SK-N-SH (cell line): ENCODE measurements at regions not wholly inside any gene's neighbourhood (a gene's known extent, or its start where the extent isn't known, plus 50 kb on each side); places are given as distances from the start of the nearest gene placed in this dataset.

Source experiments
- CTCF ChIA-PET: fragments of 300-600, 350-600 bp; formaldehyde crosslinking; extraction: SDS; loops from one replicate; lab custom pipeline; 2021; lab: Yijun Ruan, JAX
- POLR2A ChIA-PET: fragments of 350-600 bp; sonication (Branson Sonifier 250); formaldehyde crosslinking; extraction: SDS; loops from one replicate; lab custom pipeline; 2020; ENCODE audit warnings: antibody characterized with exemption, inconsistent platforms; lab: Yijun Ruan, JAX
- DNase-seq: peaks from one replicate; pipeline ENCODE4 v3.0.0; 2012
- H2AFZ ChIP-seq: fragments of 200-600 bp; sonication (generic); 2 replicates; pipeline ENCODE4 v1.8.1; 2016; ENCODE audit warnings: antibody characterized with exemption, mild to moderate bottlenecking, low read depth
- H3F3A ChIP-seq: fragments of 200-600 bp; sonication (generic); replicated peaks from 2 replicates; pipeline ENCODE3; 2016; ENCODE audit warnings: antibody characterized with exemption, mild to moderate bottlenecking; ENCODE audit not compliant: insufficient read depth
- H3K27ac ChIP-seq, 2 experiments: fragments of 200-500 bp in 1 of 2; fragments of 200-600 bp in 1 of 2; sonication (Bioruptor generic) in 1 of 2; sonication (generic), shearing (Covaris generic) in 1 of 2; 2 replicates each; pipeline versions ENCODE4 v1.5.1 to v1.6.1; 2014 to 2016; ENCODE audit warnings: low read depth in 2 of 2, inconsistent platforms in 1 of 2, low read length in 1 of 2, mild to moderate bottlenecking in 1 of 2, mixed read lengths in 1 of 2
- H3K27me3 ChIP-seq: fragments of 200-600 bp; sonication (generic), shearing (Covaris generic); 2 replicates; pipeline ENCODE4 v1.6.1; 2016; ENCODE audit warnings: mixed run types; ENCODE audit not compliant: insufficient read depth
- H3K36me3 ChIP-seq, 2 experiments: fragments of 200-500 bp in 1 of 2; fragments of 200-600 bp in 1 of 2; sonication (Bioruptor generic) in 1 of 2; sonication (generic) in 1 of 2; replicated peaks in 1 of 2; 2 replicates each; pipeline versions ENCODE3 to v1.5.1; 2014 to 2016; ENCODE audit warnings: low read length in 1 of 2, mild to moderate bottlenecking in 1 of 2; ENCODE audit not compliant: insufficient read depth in 2 of 2, control insufficient read depth in 1 of 2
- H3K4me1 ChIP-seq, 2 experiments: fragments of 200-500 bp in 1 of 2; fragments of 200-600 bp in 1 of 2; sonication (Bioruptor generic) in 1 of 2; sonication (generic), shearing (Covaris generic) in 1 of 2; 2 replicates each; pipeline versions ENCODE4 v1.5.1 to v1.6.1; 2014 to 2016; ENCODE audit warnings: low read depth in 1 of 2, low read length in 1 of 2, mixed run types in 1 of 2; ENCODE audit not compliant: insufficient read depth in 2 of 2, control insufficient read depth in 1 of 2
- H3K4me2 ChIP-seq: fragments of 200-600 bp; sonication (generic), shearing (Covaris generic); 2 replicates; pipeline ENCODE4 v1.6.1; 2017; ENCODE audit warnings: mixed run types
- H3K4me3 ChIP-seq, 2 experiments: fragments of 200-500 bp in 1 of 2; fragments of 200-600 bp in 1 of 2; sonication (Bioruptor generic) in 1 of 2; sonication (generic), shearing (Covaris generic) in 1 of 2; 2 replicates each; pipeline versions ENCODE4 v1.5.1 to v1.8.1; 2014 to 2016; ENCODE audit warnings: low read depth in 2 of 2, inconsistent platforms in 1 of 2, low read length in 1 of 2, mild to moderate bottlenecking in 1 of 2, mixed read lengths in 1 of 2, moderate library complexity in 1 of 2
- H3K79me2 ChIP-seq: fragments of 200-600 bp; sonication (generic); 2 replicates; pipeline ENCODE4 v1.8.1; 2017; ENCODE audit warnings: mild to moderate bottlenecking; ENCODE audit not compliant: insufficient read depth
- H3K9ac ChIP-seq: fragments of 200-600 bp; sonication (generic); 2 replicates; pipeline ENCODE4 v1.6.1; 2017; ENCODE audit warnings: mixed run types
- H3K9me2 ChIP-seq: fragments of 200-600 bp; sonication (generic); 2 replicates; pipeline ENCODE4 v1.6.1; 2017; ENCODE audit warnings: mixed run types
- H3K9me3 ChIP-seq: fragments of 200-600 bp; sonication (generic); 2 replicates; pipeline ENCODE4 v1.6.1; 2017; ENCODE audit warnings: mixed run types, mild to moderate bottlenecking, moderate library complexity
- H4K20me1 ChIP-seq: fragments of 200-600 bp; sonication (generic); 2 replicates; pipeline ENCODE4 v1.6.1; 2017; ENCODE audit warnings: mild to moderate bottlenecking, mixed run types; ENCODE audit not compliant: insufficient read depth
- CTCF ChIP-seq: fragments of 200-600 bp; sonication (generic); IDR thresholded peaks from 2 replicates; pipeline ENCODE4 v1.6.1; 2017; ENCODE audit warnings: antibody characterized with exemption, mild to moderate bottlenecking, moderate library complexity
- EP300 ChIP-seq, 2 experiments: IDR thresholded peaks; 2 replicates each; pipeline versions ENCODE4 v1.4.0 to v1.6.1; 2012; ENCODE audit warnings: borderline replicate concordance in 1 of 2, low read depth in 1 of 2, low read length in 1 of 2
- FOXM1 ChIP-seq: IDR thresholded peaks from 2 replicates; pipeline ENCODE4 v1.4.0; 2012; ENCODE audit warnings: low read depth, mild to moderate bottlenecking
- IRF3 ChIP-seq: fragments of 150-350 bp; IDR thresholded peaks from 2 replicates; pipeline ENCODE4 v1.6.1; 2016; ENCODE audit warnings: mild to moderate bottlenecking, low read depth, low read length
- JUND ChIP-seq: IDR thresholded peaks from 2 replicates; pipeline ENCODE4 v1.4.0; 2012
- MAX ChIP-seq: IDR thresholded peaks from 2 replicates; pipeline ENCODE4 v1.4.0; 2012; ENCODE audit warnings: low read depth
- MXI1 ChIP-seq: IDR thresholded peaks from 2 replicates; pipeline ENCODE4 v1.6.1; 2012; ENCODE audit warnings: mild to moderate bottlenecking, low read depth, low read length, improper control_type of control experiment
- NFIC ChIP-seq: IDR thresholded peaks from 2 replicates; pipeline ENCODE4 v1.4.0; 2012; ENCODE audit warnings: borderline replicate concordance
- NRF1 ChIP-seq: IDR thresholded peaks from 2 replicates; pipeline ENCODE4 v1.6.1; 2012; ENCODE audit warnings: low read depth, mild to moderate bottlenecking, low read length
- PBX3 ChIP-seq: IDR thresholded peaks from 2 replicates; pipeline ENCODE4; 2012
- POLR2AphosphoS5 ChIP-seq: IDR thresholded peaks from 2 replicates; pipeline ENCODE4 v1.6.1; 2012; ENCODE audit warnings: low read depth, low read length
- RAD21 ChIP-seq: IDR thresholded peaks from 2 replicates; pipeline ENCODE4 v1.6.1; 2012; ENCODE audit warnings: mild to moderate bottlenecking, low read length
- REST ChIP-seq: IDR thresholded peaks from 2 replicates; pipeline ENCODE4 v1.6.1; 2012; ENCODE audit warnings: mild to moderate bottlenecking, low read depth, low read length, moderate library complexity
- RXRA ChIP-seq: IDR thresholded peaks from 2 replicates; pipeline ENCODE4 v1.4.0; 2012; ENCODE audit warnings: low read depth, mild to moderate bottlenecking, borderline replicate concordance
- SIN3A ChIP-seq: IDR thresholded peaks from 2 replicates; pipeline ENCODE4 v1.6.1; 2012; ENCODE audit warnings: low read depth, mild to moderate bottlenecking, low read length, moderate library complexity, borderline replicate concordance
- TCF12 ChIP-seq: IDR thresholded peaks from 2 replicates; pipeline ENCODE4 v1.4.0; 2012
- TEAD4 ChIP-seq: IDR thresholded peaks from 2 replicates; pipeline ENCODE4 v1.4.0; 2012; ENCODE audit warnings: mild to moderate bottlenecking, borderline replicate concordance; ENCODE audit not compliant: insufficient read depth
- USF1 ChIP-seq: IDR thresholded peaks from 2 replicates; pipeline ENCODE4 v1.4.0; 2012; ENCODE audit warnings: low read depth, borderline replicate concordance
- YY1 ChIP-seq: IDR thresholded peaks from 2 replicates; pipeline ENCODE4 v1.4.0; 2012; ENCODE audit warnings: low read depth, mild to moderate bottlenecking
- ZBTB33 ChIP-seq: IDR thresholded peaks from 2 replicates; pipeline ENCODE4 v1.4.0; 2012; ENCODE audit warnings: low read depth, borderline replicate concordance
- WGBS: methylation state at CpG from one replicate; pipeline ENCODE4 v1.1.6; 2017; ENCODE audit warnings: low lambda C conversion rate; 5-methylcytosine and 5-hydroxymethylcytosine counted together

GRCh38 chr2:126303113-126303512 is 352.8 kb upstream of the GYPC start (continued):
- TF ChIP-seq REST (no peak), SIN3A (no peak), POLR2AphosphoS5 (no peak), MXI1 (no peak)

- no peaks in the 10 kb centered on the region for H3K4me1 ChIP-seq
- H2AFZ ChIP-seq, result no peak overlapping the region
- 4% methylated on average over 2 of the region's 2 CpGs for WGBS
- no peaks in the 10 kb centered on the region for H3K27me3 ChIP-seq
- H4K20me1 ChIP-seq, result no peaks in the 10 kb centered on the region
- no peaks in the 10 kb centered on the region for H3K79me2 ChIP-seq
- TF ChIP-seq TCF12 (no peak), EP300 (IDR thresholded peaks at IDR 0.05; ENCODE audit: borderline replicate concordance in 1 of 2, low read depth in 1 of 2, low read length in 1 of 2) (no peak), TEAD4 (no peak), JUND (no peak), YY1 (no peak), MAX (no peak), NRF1 (no peak), USF1 (no peak), RXRA (no peak), MXI1 (no peak), FOXM1 (no peak), ZBTB33 (no peak), NFIC (no peak), CTCF (no peak), PBX3 (no peak), IRF3 (no peak), RAD21 (no peak)
- TF ChIP-seq, all 33 proteins: peak for 0
- no peak overlapping the region for H3K27ac ChIP-seq
- H3K9me3 ChIP-seq, result no peaks in the 10 kb centered on the region; the same call in 1 of the 2 replicates
- no peak overlapping the region for H3K4me3 ChIP-seq
- H3K9ac ChIP-seq, result no peak overlapping the region
- no peaks in the 10 kb centered on the region for H3F3A ChIP-seq
- H3K4me2 ChIP-seq, result no peak overlapping the region
- no peaks in the 10 kb centered on the region for H3K36me3 ChIP-seq
- H3K9me2 ChIP-seq, result no peaks in the 10 kb centered on the region
- ChIA-PET CTCF (no interaction called here), POLR2A (no interaction called here)
- no peak for DNase-seq
Observed at GRCh38 chr2:126304154-126304553, 351.8 kb upstream of the GYPC start.
